RWPE1 (cell line): ENCODE measurements at regions not wholly inside any gene's neighbourhood (a gene's known extent, or its start where the extent isn't known, plus 50 kb on each side); places are given as distances from the start of the nearest gene placed in this dataset.

Source experiments
- CTCF ChIA-PET: fragments of 350-600 bp; sonication (Branson Sonifier 250); formaldehyde crosslinking; extraction: SDS; loops from one replicate; lab custom pipeline; 2021; lab: Yijun Ruan, JAX
- POLR2A ChIA-PET: fragments of 400-600 bp; formaldehyde crosslinking; extraction: SDS; loops from one replicate; lab custom pipeline; 2020; ENCODE audit warnings: antibody characterized with exemption; ENCODE audit not compliant: low non-redundant PET; lab: Yijun Ruan, JAX
- DNase-seq: peaks from one replicate; pipeline ENCODE4 v3.0.0; 2012; ENCODE audit warnings: low spot score
- H3K27ac ChIP-seq: fragments of 450-650 bp; 2 replicates; pipeline ENCODE4 v1.5.1; 2017
- TF ChIP-seq, protein P1 (sequence below): fragments of 450-650 bp; conservative IDR thresholded peaks from 2 replicates; pipeline ENCODE4 v1.5.1; 2017; ENCODE audit warnings: low read depth, mild to moderate bottlenecking

DNA sequence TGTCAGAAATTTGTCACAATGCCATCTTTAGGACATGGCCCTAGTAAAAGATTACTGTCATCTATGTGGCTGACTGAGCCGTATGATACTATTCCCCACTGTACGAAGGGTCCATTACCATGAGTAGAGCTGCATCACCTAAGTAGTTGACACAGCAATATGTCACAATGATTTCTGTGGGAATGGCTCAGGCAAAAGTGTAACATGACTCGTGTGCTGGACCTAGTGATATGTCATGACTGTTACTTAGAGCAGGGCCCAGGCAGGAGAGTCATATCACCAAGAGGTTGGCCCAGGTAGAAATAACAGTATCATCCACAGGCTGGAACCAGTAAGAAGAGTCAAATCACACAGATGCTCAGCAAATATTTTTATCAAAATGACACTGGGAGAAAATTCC is 1051.8 kb upstream of the AMELY start:
- TF ChIP-seq, protein P1, sequence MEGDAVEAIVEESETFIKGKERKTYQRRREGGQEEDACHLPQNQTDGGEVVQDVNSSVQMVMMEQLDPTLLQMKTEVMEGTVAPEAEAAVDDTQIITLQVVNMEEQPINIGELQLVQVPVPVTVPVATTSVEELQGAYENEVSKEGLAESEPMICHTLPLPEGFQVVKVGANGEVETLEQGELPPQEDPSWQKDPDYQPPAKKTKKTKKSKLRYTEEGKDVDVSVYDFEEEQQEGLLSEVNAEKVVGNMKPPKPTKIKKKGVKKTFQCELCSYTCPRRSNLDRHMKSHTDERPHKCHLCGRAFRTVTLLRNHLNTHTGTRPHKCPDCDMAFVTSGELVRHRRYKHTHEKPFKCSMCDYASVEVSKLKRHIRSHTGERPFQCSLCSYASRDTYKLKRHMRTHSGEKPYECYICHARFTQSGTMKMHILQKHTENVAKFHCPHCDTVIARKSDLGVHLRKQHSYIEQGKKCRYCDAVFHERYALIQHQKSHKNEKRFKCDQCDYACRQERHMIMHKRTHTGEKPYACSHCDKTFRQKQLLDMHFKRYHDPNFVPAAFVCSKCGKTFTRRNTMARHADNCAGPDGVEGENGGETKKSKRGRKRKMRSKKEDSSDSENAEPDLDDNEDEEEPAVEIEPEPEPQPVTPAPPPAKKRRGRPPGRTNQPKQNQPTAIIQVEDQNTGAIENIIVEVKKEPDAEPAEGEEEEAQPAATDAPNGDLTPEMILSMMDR = no peak
- POLR2A ChIA-PET = no interaction called here
- no peak for DNase-seq
- CTCF ChIA-PET = no interaction called here
- no peak overlapping the region for H3K27ac ChIP-seq

DNA sequence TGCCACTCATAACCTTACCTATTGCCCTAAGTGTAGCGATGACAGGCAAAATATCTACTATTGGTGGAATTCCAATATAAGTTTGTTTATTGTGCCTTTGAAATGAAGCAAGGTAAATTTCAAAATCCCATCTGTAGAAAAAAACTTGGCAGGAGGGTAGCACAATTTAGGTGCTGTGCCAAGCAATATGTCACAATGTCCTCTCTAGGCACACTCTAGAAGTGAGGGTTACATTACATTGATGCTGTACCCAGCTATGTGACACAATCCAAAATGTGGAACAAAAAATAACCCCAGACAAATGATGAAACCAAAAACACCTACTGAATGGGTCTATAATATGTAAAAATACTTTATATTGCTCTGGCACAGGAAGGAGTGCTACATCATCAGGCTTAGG is 1050.8 kb upstream of the AMELY start:
- ChIA-PET POLR2A (no interaction called here), CTCF (no interaction called here)
- no peak overlapping the region for H3K27ac ChIP-seq
- TF ChIP-seq, protein P1 = no peak
- DNase-seq = no peak

DNA sequence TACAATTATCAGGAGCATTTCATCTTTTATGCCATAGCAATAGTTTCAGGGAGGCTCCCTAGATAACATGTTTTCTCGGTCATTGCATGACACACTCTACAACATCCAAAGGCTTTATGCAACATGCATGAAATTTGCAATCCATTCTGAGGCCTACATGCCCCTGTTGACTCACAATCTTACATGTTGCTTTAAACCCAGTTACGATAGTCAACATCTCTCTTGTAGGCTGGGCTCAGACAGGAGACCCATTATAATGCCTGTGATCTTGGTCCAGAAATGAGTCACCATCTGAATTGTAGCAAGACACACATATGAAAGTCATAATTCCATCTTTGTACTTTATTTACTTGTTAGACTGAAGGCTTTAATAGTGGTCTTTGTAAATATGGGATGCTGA is 1050.3 kb upstream of the AMELY start:
- H3K27ac ChIP-seq = no peak overlapping the region
- ChIA-PET CTCF (no interaction called here), POLR2A (no interaction called here)
- DNase-seq = no peak
- TF ChIP-seq, protein P1 = no peak

- ChIA-PET POLR2A (no interaction called here), CTCF (no interaction called here)
- no peak for DNase-seq
- no peak overlapping the region for H3K27ac ChIP-seq
- TF ChIP-seq, protein P1 = no peak
Measured at GRCh38 chrY:7957773-7958172, 1046.2 kb upstream of the AMELY start.

DNA sequence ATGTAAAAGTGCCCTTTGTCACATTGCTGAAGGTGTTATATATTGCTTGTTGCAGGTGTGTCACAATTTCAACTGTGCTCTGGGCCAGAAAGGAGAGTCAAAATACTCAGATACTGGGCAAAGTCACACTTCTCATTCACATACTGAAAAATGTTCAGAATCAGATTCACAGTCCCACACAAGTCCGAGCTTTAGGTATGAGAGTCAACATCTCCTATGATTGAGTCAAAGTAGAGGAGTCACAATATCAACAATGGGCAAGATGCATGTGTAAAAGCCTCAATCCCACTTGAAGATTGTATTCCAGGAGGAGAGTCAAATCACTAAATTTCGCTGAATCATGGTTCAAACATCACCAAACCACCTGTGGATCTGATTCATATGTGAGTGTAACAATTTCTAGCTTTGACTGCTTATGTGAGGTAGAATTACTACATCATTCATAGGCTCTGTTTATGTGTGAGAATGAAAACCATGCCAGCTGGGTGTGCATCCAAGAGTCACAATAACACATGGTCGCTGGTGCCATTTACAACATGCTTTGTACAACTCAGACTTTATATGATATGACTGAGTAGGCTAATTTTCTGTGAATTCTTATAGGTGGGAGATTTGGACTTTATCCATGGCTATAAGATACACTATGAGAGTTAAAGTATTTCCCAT is 1039.8 kb upstream of the AMELY start:
- ChIA-PET CTCF (no interaction called here), POLR2A (no interaction called here)
- TF ChIP-seq, protein P1 = no peak

DNA sequence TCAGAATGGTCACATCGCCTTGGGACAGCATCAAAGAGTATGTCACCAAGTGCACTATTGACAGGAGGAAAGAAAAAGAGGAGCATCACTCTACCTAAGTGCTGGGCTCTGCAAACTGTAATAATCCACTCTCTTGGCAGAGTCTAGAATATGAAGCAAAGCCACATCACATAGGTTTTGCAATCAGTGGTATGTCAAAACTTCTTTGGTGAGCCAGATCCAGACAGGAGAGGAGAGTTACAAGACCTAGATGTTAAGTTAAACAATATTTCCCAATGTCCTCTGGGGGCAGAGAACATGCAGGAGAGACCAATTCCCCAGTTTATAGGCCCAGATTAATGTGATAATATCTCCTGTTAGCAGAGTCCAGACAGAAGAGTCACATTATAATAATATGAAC is 1032.6 kb upstream of the AMELY start:
- POLR2A ChIA-PET = no interaction called here
- no peak overlapping the region for H3K27ac ChIP-seq
- TF ChIP-seq, protein P1 = no peak
- CTCF ChIA-PET = no interaction called here
- DNase-seq = no peak

More for the DNA sequence above, 1039.8 kb upstream of the AMELY start:
- H3K27ac ChIP-seq = no peak overlapping the region
- DNase-seq = no peak
